HG02852 (cell line): ENCODE measurements at regions not wholly inside any gene's neighbourhood (a gene's known extent, or its start where the extent isn't known, plus 50 kb on each side); places are given as distances from the start of the nearest gene placed in this dataset.

Experiments
- ATAC-seq: cut with Tn5 transposase; IDR thresholded peaks from one replicate; pipeline ENCODE4 v1.9.1; 2021; ENCODE audit warnings: mild to moderate bottlenecking, moderate library complexity; ENCODE audit not compliant: unreplicated experiment

- peak; percentile 16 for ATAC-seq
Observed at GRCh38 chr4:180058691-180059215, 2184.4 kb upstream of the TENM3 start.

GRCh38 chr4:180059216-180059881 lies 2183.9 kb upstream of the TENM3 start:
- peak; percentile 6 for ATAC-seq

- ATAC-seq: no peak
Observed at GRCh38 chr4:180060159-180060889, 2182.9 kb upstream of the TENM3 start.

- ATAC-seq: no peak
Observed at GRCh38 chr4:180081072-180081471, 2162.1 kb upstream of the TENM3 start.

- no peak for ATAC-seq
Observed at GRCh38 chr4:180084561-180084960, 2158.6 kb upstream of the TENM3 start.

- no peak for ATAC-seq
Observed at GRCh38 chr4:180086480-180087190, 2156.6 kb upstream of the TENM3 start.

- ATAC-seq: no peak
Observed at GRCh38 chr4:180098586-180098985, 2144.6 kb upstream of the TENM3 start.

GRCh38 chr4:180099957-180100356 lies 2143.2 kb upstream of the TENM3 start:
- no peak for ATAC-seq

GRCh38 chr4:180100433-180101344 lies 2142.5 kb upstream of the TENM3 start:
- ATAC-seq: no peak

- no peak for ATAC-seq
Observed at GRCh38 chr4:180101348-180102083, 2141.7 kb upstream of the TENM3 start.

- ATAC-seq: no peak
Observed at GRCh38 chr4:180103794-180104193, 2139.4 kb upstream of the TENM3 start.

GRCh38 chr4:180105362-180105761 lies 2137.8 kb upstream of the TENM3 start:
- ATAC-seq: no peak

- no peak for ATAC-seq
Observed at GRCh38 chr4:180106122-180106521, 2137.1 kb upstream of the TENM3 start.

GRCh38 chr4:180106997-180107396 lies 2136.2 kb upstream of the TENM3 start:
- ATAC-seq: no peak

- no peak for ATAC-seq
Observed at GRCh38 chr4:180116840-180117239, 2126.4 kb upstream of the TENM3 start.

- ATAC-seq: no peak
Observed at GRCh38 chr4:180120068-180120467, 2123.1 kb upstream of the TENM3 start.

- ATAC-seq: no peak
Observed at GRCh38 chr4:180134091-180134866, 2108.9 kb upstream of the TENM3 start.

- ATAC-seq: no peak
Observed at GRCh38 chr4:180141734-180142133, 2101.5 kb upstream of the TENM3 start.

- no peak for ATAC-seq
Observed at GRCh38 chr4:180148737-180149136, 2094.5 kb upstream of the TENM3 start.
